ENCODE measurements at regions not wholly inside any gene's neighbourhood (a gene's known extent, or its start where the extent isn't known, plus 50 kb on each side); places are given as distances from the start of the nearest gene placed in this dataset.

DNA sequence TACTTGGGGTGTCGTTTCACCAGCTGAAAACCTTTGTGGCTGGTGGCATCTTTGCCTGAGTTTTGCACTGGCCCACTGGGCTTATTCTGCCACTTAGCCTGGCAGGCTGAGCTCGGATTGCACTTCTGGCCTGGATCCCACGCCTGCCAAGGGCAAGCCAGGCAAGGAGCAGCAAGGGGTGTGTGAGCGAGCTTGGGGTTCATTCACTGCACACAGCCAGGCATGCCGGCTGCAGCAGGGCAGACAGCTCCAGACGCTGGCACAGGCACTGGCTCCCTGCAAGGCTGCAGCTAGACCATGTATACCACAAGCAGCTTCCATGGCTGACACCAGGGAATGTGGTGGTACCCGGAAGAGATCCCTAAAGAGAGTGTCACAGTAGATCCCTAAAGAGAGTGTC, 476.3 kb downstream of the EPHA5 start:
- CTCF ChIA-PET, result no interaction called here
- no peak overlapping the region for H3K27ac Mint-ChIP-seq
- H3K27me3 Mint-ChIP-seq, result no peaks in the 10 kb centered on the region
- H3K4me1 Mint-ChIP-seq, result no peaks in the 10 kb centered on the region
- H3K4me3 Mint-ChIP-seq, result no peak overlapping the region
- DNase-seq, result no peak
- no peaks in the 10 kb centered on the region for H3K9me3 Mint-ChIP-seq
- no peaks in the 10 kb centered on the region for H3K36me3 Mint-ChIP-seq

- H3K27ac Mint-ChIP-seq, result no peak overlapping the region
Observed at GRCh38 chr4:65190780-65191179, 479.5 kb downstream of the EPHA5 start.

DNA sequence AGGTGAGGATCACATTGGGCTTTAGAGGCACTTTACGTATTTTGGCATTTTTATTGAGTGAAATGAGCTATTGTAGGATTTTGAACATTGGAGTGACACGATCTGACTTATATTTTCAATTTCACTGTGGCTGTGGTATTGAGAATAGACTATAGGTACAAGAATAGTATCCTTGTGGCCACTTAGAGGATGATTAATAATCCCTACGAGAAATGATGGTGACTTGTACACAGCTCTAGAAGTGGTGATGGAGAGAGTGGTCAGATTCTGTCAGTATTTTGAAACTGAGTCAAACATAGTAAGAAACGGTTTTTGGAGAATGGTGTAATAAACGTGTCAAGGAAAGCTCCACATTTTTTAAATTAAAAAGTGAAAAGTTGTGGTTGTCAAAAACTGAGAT, 494.7 kb downstream of the EPHA5 start:
- Mint-ChIP-seq H3K36me3 (no peaks in the 10 kb centered on the region), H3K27me3 (no peaks in the 10 kb centered on the region), H3K4me1 (no peaks in the 10 kb centered on the region), H3K9me3 (peaks cover 6% of the 10 kb centered on the region), H3K4me3 (no peak overlapping the region), H3K27ac (no peak overlapping the region)
- no peak for DNase-seq
- CTCF ChIA-PET, result no interaction called here

More at GRCh38 chr4:65190780-65191179, 479.5 kb downstream of the EPHA5 start:
- CTCF ChIA-PET, result no interaction called here
- no peak for DNase-seq
- Mint-ChIP-seq H3K27me3 (no peaks in the 10 kb centered on the region), H3K36me3 (no peaks in the 10 kb centered on the region), H3K9me3 (no peaks in the 10 kb centered on the region), H3K4me3 (no peak overlapping the region), H3K4me1 (no peaks in the 10 kb centered on the region)

DNA sequence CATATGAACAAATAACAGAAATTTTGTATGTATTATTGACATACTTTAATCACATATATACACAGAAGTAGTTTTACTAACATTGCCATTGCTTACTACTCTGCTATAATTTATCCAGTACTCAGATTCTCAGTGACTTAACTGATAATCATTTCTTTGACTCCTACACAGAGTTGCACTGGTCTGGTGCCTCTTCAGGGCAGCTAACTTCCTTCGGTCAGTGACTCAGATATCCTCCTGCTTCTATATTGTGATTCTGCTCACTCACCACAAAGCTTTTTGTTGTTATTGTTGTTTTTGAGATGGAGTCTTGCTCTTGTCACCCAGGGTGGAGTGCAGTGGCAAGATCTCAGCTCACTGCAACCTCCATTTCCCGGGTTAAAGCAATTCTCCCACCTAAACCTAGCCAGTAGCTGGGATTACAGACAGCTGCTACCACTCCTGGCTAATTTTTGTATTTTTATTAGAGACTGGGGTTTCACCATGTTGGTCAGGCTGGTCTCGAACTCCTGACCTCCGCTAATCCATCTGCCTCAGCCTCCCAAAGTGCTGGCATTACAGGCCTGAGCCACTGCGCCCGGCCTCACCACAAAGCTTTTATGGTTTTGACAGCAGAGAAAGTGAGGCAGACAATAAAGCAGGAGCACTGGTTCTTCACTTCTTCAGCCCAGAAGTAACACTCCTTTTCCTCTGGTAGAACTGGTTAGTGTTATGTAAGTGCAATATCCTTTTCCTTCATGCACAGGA, 499.3 kb downstream of the EPHA5 start:
- CTCF ChIA-PET, result no interaction called here
- no peaks in the 10 kb centered on the region for H3K27me3 Mint-ChIP-seq
- no peak overlapping the region for H3K27ac Mint-ChIP-seq
- DNase-seq, result no peak
- H3K4me3 Mint-ChIP-seq, result no peak overlapping the region
- no peaks in the 10 kb centered on the region for H3K36me3 Mint-ChIP-seq
- no peaks in the 10 kb centered on the region for H3K4me1 Mint-ChIP-seq
- peaks cover 5% of the 10 kb centered on the region for H3K9me3 Mint-ChIP-seq

GRCh38 chr4:65167719-65168118, 502.6 kb downstream of the EPHA5 start:
- CTCF ChIA-PET, result no interaction called here
- Mint-ChIP-seq H3K9me3 (no peaks in the 10 kb centered on the region), H3K4me1 (no peaks in the 10 kb centered on the region), H3K4me3 (no peak overlapping the region), H3K36me3 (no peaks in the 10 kb centered on the region), H3K27ac (no peak overlapping the region), H3K27me3 (no peaks in the 10 kb centered on the region)
- DNase-seq, result no peak

- Mint-ChIP-seq H3K27me3 (no peaks in the 10 kb centered on the region), H3K36me3 (no peaks in the 10 kb centered on the region), H3K4me1 (no peaks in the 10 kb centered on the region), H3K4me3 (no peak overlapping the region), H3K27ac (no peak overlapping the region), H3K9me3 (peaks cover 5% of the 10 kb centered on the region)
- DNase-seq, result no peak
- CTCF ChIA-PET, result no interaction called here
Observed at GRCh38 chr4:65152205-65152604, 518.1 kb downstream of the EPHA5 start.

- Mint-ChIP-seq H3K27ac (no peak overlapping the region), H3K36me3 (no peaks in the 10 kb centered on the region), H3K4me3 (no peak overlapping the region), H3K4me1 (no peaks in the 10 kb centered on the region), H3K27me3 (no peaks in the 10 kb centered on the region), H3K9me3 (peaks cover 11% of the 10 kb centered on the region)
- no peak for DNase-seq
- CTCF ChIA-PET, result no interaction called here
Observed at GRCh38 chr4:65139998-65140397, 530.3 kb downstream of the EPHA5 start.

DNA sequence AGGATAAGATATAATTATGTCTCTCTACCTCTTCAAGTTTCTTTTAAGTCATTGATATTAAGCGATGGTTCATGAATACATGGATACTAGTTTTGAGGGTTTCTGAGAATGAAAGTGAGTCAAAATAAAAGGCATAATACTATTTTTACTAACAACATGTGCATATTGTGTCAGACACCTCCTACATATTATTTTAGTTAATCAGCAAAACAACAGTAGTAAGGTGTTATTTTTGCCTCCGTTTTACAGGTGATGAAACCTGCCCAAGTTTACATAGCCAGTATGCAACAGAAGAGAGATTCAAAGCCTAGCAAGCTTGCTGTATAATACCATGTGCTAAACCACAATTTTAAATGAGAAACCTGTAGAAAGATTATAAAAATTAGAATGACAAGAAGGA, 544.1 kb downstream of the EPHA5 start:
- no peaks in the 10 kb centered on the region for H3K27me3 Mint-ChIP-seq
- no peak for DNase-seq
- no peaks in the 10 kb centered on the region for H3K9me3 Mint-ChIP-seq
- CTCF ChIA-PET, result no interaction called here
- H3K27ac Mint-ChIP-seq, result no peak overlapping the region
- H3K4me3 Mint-ChIP-seq, result no peak overlapping the region
- no peaks in the 10 kb centered on the region for H3K36me3 Mint-ChIP-seq
- no peaks in the 10 kb centered on the region for H3K4me1 Mint-ChIP-seq

DNA sequence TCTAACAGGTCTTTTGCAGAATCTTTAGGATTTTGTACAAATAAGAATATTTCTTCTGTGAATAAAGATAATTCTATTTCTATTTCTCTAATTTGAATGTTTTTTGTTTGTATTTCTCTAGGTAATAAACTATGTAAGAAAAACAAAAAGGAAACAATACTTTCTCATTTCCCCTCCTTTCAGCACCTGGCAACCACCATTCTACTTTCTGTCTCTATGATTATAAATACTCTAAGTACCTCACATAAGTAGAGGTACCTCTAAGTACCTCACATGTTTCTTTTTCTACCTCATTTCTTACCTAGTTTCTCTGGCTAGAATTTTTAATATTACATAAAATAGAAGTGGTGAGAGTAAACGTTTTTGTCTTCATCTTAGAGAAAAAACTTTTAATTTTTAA, 550.0 kb downstream of the EPHA5 start:
- no peaks in the 10 kb centered on the region for H3K27me3 Mint-ChIP-seq
- no peak overlapping the region for H3K27ac Mint-ChIP-seq
- H3K9me3 Mint-ChIP-seq, result peaks cover 2% of the 10 kb centered on the region
- H3K36me3 Mint-ChIP-seq, result no peaks in the 10 kb centered on the region
- no peak overlapping the region for H3K4me3 Mint-ChIP-seq
- CTCF ChIA-PET, result no interaction called here
- DNase-seq, result no peak
- no peaks in the 10 kb centered on the region for H3K4me1 Mint-ChIP-seq

DNA sequence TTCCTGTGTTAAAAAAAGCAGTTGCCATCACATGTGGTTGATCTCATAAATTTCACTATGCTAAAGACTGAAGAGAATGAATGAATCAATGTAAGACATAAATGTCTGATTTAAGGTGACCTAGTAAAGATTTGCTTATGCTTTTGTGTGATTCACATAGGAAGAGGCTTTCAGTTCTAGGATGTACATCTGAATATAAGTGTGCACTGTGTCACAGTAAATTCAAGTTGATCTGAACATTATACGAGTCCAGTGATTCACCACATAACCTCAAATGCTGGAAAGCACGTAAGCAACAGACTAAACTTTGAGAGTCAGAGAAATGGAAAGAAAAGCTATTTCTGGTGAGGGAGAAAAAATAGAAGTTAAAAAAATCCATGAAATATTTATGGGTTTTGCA, 567.9 kb downstream of the EPHA5 start:
- Mint-ChIP-seq H3K9me3 (peaks cover 3% of the 10 kb centered on the region), H3K27me3 (no peaks in the 10 kb centered on the region), H3K27ac (no peak overlapping the region), H3K4me1 (no peaks in the 10 kb centered on the region), H3K4me3 (no peak overlapping the region), H3K36me3 (no peaks in the 10 kb centered on the region)
- DNase-seq, result no peak
- CTCF ChIA-PET, result no interaction called here

DNA sequence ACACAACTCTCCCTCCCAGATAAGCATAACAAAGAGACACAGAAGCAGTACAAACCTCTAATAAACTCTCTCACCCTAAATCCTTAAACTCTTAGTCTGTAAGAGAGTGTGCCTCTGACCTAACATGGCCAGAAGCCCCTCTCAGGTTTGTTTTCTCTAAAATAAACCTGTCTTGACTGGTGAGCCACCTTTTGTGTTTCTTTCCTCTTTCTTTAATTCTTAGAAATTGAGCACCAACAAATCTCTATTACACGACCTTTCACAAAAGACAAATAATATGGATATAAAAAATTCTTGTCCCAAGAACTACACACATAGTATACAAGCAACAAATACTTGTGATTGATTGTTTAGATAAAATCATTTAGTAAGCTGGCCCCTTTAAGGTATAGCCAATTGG, 573.7 kb downstream of the EPHA5 start:
- Mint-ChIP-seq H3K9me3 (peaks cover 4% of the 10 kb centered on the region), H3K27ac (no peak overlapping the region), H3K36me3 (no peaks in the 10 kb centered on the region), H3K4me1 (no peaks in the 10 kb centered on the region), H3K4me3 (no peak overlapping the region), H3K27me3 (no peaks in the 10 kb centered on the region)
- DNase-seq, result no peak
- CTCF ChIA-PET, result no interaction called here

DNA sequence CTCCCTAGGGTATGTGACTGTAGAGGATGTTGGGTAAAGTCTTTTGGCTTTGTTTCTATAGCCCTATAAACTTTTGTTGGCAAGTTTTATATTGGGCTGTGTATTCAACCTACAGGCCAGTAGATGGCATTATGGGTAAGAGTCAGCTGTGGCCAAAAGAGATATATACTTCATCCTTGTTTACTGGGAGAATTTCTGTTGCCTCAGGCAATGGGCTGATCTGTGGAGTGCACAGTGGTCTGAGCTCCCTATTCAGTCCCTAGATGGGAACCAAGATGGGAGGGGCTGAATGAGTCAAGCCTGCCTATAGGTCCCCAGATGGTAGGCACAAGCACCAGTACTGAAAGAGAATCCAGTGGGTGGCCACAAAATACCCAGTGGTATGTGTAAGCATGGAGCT, 580.6 kb downstream of the EPHA5 start:
- Mint-ChIP-seq H3K4me1 (no peaks in the 10 kb centered on the region), H3K36me3 (no peaks in the 10 kb centered on the region), H3K4me3 (no peak overlapping the region), H3K27me3 (no peaks in the 10 kb centered on the region), H3K9me3 (peaks cover 4% of the 10 kb centered on the region), H3K27ac (no peak overlapping the region)
- CTCF ChIA-PET, result no interaction called here
- no peak for DNase-seq

DNA sequence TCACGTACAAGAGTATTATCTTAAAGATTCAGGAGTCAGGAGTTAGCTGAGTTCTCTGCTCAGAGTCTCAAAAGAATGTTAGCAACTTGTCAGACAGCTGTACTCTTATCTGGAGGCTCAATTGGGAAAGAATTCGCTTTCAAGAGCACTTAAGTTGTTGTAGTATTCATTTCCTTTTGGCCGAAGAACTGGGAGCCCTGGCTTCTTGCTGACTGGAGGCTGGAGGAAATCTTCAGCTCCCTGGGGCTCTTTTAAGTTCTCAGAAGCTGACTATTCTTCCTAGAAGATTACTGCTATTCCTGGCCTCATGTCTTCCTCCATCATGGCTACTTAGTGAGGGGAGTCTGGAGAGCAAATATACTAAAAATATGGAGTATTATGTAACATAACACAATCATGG, 587.2 kb downstream of the EPHA5 start:
- Mint-ChIP-seq H3K4me3 (no peak overlapping the region), H3K4me1 (no peaks in the 10 kb centered on the region), H3K27me3 (no peaks in the 10 kb centered on the region), H3K9me3 (peaks cover 2% of the 10 kb centered on the region), H3K27ac (no peak overlapping the region), H3K36me3 (no peaks in the 10 kb centered on the region)
- CTCF ChIA-PET, result no interaction called here
- DNase-seq, result no peak

DNA sequence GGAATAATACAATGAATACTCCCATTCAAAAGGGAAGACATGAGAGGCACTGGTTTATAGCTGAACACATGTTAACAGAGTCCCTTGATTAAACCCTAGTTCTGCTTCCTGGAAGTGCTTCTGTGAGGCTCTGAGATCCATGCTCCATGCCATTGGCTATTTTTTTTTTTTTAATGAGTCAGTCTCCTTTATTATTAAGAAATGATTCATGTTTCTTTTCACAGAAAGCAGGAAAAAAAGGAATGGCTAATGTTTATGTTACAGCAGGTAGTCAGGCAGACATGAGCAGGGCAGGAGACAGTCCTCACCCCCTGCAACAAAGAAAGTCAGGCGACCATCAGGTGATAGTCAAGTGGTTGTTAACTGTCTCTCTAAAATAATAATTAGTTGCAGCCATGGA, 598.7 kb downstream of the EPHA5 start:
- H3K4me1 Mint-ChIP-seq, result no peaks in the 10 kb centered on the region
- H3K27me3 Mint-ChIP-seq, result no peaks in the 10 kb centered on the region
- DNase-seq, result no peak
- CTCF ChIA-PET, result no interaction called here
- H3K9me3 Mint-ChIP-seq, result peaks cover 5% of the 10 kb centered on the region
- H3K27ac Mint-ChIP-seq, result no peak overlapping the region
- no peak overlapping the region for H3K4me3 Mint-ChIP-seq
- no peaks in the 10 kb centered on the region for H3K36me3 Mint-ChIP-seq

- CTCF ChIA-PET, result no interaction called here
- DNase-seq, result no peak
- Mint-ChIP-seq H3K36me3 (no peaks in the 10 kb centered on the region), H3K4me1 (no peaks in the 10 kb centered on the region), H3K4me3 (no peak overlapping the region), H3K27ac (no peak overlapping the region), H3K27me3 (no peaks in the 10 kb centered on the region), H3K9me3 (peaks cover 5% of the 10 kb centered on the region)
Observed at GRCh38 chr4:65069177-65069576, 601.1 kb downstream of the EPHA5 start.

DNA sequence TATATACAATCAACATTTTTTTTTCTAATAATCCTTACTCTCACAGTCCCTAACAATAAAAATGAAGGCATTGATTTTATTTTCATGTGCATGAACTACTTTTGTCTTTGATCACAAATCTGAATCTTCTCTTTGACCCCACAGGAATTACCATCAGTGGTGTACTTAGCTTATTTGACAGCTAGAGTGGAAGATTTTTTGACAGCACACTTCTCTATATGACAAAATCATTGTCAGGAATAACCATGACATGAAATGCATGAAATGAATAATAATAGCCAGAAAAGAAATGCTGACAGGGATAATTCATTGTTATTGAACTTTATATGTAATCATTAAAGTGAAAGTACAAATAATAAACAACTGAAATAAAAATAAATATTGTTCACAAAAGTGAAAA, 604.2 kb downstream of the EPHA5 start:
- Mint-ChIP-seq H3K27ac (no peak overlapping the region), H3K4me1 (no peaks in the 10 kb centered on the region), H3K4me3 (no peak overlapping the region), H3K36me3 (no peaks in the 10 kb centered on the region), H3K27me3 (no peaks in the 10 kb centered on the region), H3K9me3 (no peaks in the 10 kb centered on the region)
- no peak for DNase-seq
- CTCF ChIA-PET, result no interaction called here
